ENCODE measurements at regions not wholly inside any gene's neighbourhood (a gene's known extent, or its start where the extent isn't known, plus 50 kb on each side); places are given as distances from the start of the nearest gene placed in this dataset.

- DNase-seq, result no peak
Measured at GRCh38 chr3:187982142-187982541, 171.8 kb upstream of the LPP start.

GRCh38 chr3:187983484-187984124 lies 170.4 kb upstream of the LPP start:
- no peak for DNase-seq

DNA sequence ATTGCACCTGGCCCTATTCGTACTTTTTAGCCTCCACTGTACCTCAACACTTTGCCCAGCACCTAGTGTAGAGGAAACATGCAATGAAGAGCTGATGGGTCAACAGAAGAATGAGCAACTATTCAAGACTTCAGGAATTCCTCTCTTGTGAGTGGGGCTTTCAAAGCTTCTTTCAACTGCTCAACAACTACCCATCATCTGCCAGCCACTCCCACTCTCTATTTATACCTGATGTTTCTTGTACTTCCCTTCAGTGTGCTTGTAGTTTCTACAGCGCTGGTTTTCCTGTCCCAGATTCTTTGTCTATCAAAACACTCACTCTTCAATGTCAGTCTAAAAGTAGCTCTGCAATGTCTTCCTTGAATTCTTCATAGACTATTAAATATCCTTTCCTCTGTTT lies 168.3 kb upstream of the LPP start:
- DNase-seq, result no peak

DNA sequence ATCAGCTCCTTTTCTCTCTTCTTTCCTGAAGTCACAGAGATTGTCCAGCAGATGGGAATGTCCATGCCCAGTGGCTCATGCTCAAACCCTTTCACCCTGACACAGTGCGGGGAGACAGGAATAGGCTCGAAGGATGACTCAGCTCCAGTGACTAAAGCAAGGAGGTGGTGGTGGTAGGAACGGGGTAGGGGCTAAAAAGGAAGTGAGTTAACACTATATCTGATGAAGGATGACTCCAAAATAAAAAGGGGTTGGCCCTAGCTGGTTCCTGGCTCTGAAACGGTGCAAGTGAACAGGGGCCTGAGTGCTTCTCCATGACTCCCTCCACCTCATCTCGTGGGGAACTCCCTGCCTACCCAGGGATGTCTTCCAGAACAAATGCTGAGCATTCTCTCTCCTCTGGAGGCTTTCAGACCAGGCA lies 167.4 kb upstream of the LPP start:
- no peak for DNase-seq

GRCh38 chr3:187987187-187987586 lies 166.8 kb upstream of the LPP start:
- no peak for DNase-seq

- no peak for DNase-seq
Measured at GRCh38 chr3:187987924-187988323, 166.0 kb upstream of the LPP start.

DNA sequence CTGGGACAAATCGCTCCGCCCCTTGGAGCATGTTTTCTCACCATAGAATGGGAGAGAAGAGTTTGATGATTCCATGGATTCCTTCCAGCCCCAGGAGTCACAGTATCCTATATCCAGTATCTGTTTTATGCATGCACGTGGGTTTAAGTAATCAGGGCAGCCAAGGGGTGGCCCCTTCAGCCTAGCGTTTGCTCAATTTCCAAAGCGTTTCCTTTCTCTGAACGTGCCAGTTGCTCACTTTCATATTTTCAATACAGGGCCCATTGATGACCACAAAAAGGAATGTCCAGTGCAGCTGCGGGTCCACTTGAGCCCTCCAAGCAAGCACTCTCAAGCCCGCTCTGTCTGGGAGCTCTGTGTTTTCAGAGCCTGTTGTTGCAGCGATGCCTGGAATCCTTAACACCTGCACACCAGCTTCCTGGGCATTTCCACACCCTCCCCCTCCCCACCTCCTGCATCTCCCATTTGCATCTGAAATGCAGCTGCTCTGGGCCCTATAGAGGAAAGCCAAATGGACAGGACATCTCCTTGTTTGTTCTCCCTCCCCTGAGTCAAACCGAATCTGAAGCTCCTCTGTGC lies 164.3 kb upstream of the LPP start:
- DNase-seq, result no peak

DNA sequence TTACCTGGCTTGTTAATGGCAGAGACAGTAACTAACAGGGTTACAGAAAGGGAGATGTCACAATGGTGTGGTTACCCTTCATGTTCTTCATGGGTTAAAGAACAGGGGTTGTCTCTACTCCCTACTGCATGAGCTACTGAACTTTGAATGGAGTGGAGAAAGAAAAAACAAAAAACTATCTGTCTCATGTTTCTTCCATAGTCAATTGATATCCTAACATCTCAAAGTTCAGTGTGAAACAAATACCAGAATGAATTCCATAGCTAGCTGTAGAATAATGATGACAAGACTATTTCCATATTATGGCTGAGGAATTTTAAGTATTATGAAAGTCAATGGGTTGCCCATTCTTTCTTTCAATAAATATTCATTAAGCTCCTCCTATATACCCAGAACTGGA lies 161.3 kb upstream of the LPP start:
- DNase-seq, result no peak

DNA sequence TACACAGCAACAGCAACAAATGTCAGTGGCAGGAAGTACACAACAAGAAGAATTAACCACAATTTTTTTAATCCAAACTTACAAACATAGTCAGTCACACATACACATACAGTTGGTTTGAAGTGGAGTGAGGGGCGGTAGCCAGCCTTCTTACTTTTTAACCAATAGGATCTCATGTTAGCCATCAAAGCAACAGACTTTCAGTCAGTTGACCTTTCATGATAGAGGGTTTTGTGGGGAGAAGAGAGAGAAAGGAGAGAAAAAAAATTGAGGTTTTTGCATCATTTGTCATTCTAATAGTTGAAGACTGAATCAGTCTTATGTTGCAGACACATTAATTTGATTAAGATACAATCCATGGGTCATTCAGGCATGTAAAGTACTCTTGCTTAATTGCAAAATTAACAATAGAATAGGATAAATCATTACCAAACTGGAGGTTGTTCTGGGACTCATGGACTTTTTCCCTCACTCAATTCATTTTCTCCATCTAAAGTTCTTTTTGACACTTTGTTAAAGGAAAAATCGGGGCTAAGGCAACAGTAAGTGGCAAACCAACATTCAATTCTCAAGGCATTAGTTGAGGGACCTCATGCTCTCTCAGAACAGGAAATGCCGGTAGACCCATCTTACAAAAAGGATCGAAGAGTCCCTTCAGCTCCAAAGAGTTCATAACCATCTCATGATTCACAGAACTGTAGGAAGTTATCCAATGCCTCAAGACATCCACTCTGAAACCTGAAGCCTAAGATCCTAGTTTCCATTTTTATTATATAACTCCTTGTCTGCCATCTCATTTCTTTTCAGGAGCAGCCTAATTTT lies 159.5 kb upstream of the LPP start:
- DNase-seq, result no peak

DNA sequence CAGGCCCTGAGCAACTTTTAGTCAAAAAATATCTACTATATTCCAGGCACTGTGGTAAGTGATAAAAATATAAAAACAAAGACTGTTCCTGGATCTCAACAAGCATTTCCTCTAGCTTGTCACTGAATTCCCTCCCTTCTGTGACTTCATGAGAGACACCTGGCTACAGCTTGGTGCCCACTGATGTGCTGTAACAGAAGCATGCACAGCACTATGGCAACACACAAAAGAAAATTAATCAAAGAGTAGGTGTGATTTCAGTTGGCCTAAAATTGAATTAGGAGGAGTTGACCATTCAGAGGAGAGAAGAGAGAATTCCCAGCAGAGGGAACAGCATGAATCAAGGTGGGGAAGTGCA lies 158.9 kb upstream of the LPP start:
- DNase-seq, result no peak

GRCh38 chr3:187995667-187996066 lies 158.3 kb upstream of the LPP start:
- DNase-seq, result no peak

GRCh38 chr3:187996609-187997008 lies 157.3 kb upstream of the LPP start:
- DNase-seq, result no peak

- no peak for DNase-seq
Measured at GRCh38 chr3:187997490-187997889, 156.5 kb upstream of the LPP start.

- DNase-seq, result no peak
Measured at GRCh38 chr3:187997946-187998561, 155.9 kb upstream of the LPP start.

DNA sequence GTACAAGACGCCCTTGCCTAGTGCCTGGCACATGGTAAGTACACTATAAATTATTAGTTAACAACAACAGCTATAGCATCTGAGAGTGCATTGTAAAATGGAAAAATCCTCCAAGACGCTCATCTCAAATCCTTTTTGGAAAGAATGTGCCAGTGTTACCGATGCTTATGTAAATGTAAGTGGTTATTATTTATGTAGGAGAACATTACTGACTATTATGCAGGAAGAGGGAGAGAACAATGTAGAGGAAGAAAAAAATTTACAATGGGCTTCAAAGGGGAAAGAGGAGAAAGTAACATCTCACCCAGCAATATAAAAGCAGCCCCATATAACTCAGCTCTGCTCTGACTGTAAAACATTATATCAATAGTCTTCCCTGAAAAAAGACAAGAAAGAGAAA lies 155.3 kb upstream of the LPP start:
- DNase-seq, result no peak

DNA sequence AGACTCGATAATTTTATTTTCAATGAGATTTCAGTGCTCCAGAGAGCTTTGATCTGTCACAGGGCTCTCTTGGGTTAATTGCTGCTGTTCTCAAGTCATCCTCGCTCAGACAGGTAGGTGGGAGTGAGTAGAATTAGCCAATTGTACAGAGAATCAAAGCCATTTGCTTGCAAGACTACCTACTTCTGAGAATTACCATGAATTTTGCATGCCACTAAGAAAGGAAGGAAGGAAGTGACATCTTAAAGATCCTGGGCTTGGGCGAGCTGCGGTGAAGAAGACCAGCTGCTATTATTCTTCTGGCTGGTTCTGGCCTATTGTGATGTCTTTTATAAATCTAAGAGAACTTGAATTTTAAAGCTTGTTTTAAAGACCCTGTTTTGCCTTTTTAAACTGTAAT lies 154.1 kb upstream of the LPP start:
- DNase-seq, result no peak

DNA sequence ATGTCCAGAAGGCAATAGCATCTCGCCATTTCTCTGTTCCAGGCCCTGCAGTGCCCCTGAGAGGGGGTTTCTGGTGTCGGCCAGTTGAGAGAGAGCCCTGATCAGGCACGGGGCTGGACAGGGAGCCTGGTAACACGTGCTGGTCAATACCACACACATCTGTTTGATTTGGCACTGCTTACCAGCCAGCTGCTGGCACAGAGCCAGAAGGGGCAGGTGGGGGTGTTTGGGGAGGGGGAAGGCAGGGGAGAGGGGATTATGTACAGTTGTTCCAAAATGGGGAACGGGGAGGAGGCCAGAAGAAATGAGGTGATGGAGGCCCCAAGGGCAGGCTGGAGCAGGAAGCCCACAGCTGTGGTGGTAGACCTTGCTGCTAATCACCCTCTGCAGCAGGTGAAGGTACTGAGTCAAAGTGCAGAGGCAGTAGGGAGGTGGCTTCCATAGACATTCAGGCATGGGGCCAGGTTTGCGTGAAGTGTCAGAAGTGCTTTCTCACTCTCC lies 153.5 kb upstream of the LPP start:
- no peak for DNase-seq

DNA sequence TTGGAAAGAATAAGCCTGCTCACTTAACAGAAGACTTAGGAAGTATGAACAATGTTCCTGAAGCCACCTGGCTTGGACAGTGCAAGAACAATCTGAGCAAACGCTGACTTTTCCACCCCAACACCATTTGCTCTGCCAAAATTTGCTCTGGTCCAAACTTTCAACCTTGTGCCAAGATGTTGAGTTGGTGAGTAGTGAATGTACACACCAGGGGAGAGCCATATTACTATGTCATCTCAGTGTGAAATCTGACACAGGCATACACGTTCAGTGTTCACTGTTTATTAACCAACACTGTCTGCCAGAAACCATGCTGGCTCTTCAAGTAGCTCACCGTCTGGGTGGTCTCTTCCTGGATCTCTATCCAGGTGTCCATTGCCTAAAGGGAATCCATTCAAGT lies 152.9 kb upstream of the LPP start:
- DNase-seq, result no peak

- DNase-seq, result no peak
Measured at GRCh38 chr3:188001926-188002325, 152.0 kb upstream of the LPP start.

DNA sequence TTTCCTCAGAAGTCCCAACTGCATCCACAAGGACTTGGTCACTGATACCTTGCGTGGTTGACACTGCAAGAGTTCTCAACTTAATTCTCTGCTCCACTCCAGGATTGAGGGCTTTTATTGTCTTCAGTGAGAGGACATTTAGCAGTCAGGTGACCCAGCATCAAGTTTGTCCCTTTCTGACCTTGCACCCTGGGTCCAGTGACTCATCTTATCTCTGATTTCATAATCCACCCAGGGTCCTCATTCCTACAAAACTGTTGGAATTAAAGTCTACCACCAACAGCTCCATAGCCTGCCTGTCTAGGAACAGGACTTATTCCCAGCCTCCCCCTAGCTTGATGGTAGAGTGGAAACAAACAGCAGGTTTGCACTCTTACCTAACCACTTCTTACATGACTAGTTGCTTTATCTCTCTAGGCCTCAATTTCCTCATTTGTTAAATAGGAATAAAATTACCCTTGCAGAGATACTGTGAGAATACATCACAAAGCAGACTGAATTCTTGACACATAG lies 151.3 kb upstream of the LPP start:
- no peak for DNase-seq

DNA sequence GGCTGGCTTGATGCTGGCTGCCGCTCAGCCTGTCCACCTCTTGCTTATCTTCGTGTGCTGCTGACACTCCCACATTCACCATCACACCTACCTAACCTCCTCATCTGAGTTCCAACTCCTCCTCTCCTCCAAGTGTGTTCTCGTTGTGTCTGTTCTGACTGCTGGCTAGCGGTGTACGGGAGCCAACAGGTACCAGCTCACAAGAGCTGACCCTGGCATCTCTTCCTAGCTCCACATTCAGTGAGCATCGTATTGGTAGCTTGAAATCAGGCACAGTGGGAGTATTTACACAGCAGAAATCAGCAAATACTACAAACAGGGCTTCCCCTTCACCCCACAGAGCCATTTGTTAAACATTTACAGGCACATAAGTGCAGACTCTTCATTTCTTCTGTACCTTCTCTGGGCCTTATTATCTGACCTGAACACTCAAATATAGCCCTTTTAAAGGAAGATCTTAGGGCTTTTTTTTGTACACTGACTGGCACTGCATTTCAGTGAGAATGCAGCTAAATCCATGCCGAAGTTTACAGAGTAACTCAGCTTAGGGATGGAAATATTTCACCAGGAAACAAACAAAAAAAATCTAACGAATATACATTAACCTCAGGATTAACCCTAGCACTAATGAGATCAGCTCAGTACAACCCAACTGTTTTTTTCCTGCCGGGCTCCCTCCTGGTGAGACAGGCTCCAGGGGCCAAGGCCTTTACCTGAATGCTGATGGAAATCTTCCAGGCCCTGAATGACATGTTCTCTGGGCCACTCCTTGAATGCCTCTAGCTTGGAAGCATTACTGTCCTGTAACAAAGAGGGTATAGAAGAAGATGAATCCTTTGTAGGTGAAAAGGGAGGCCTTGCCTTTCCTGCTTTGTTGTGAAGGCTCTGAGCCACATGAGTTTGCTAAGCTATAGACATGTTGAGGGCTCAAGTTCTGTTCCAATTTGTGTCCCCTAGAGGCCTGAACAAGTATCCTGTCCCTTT lies 150.5 kb upstream of the LPP start:
- no peak for DNase-seq

GRCh38 chr3:188006726-188007393 lies 147.1 kb upstream of the LPP start:
- DNase-seq, result no peak
